ENCODE measurements at regions not wholly inside any gene's neighbourhood (a gene's known extent, or its start where the extent isn't known, plus 50 kb on each side); places are given as distances from the start of the nearest gene placed in this dataset.
"Not testable (repeated sequence)": the region's sequence is repeated elsewhere in the genome, so short reads cannot be mapped to it uniquely, and the experiment has no call there.

- DNase-seq (ENCODE audit: low read depth in 2 of 2), result peak; percentile 81 to 82
Measured at GRCh38 chr20:12113468-12114371, 196.0 kb downstream of the BTBD3 start.

GRCh38 chr20:12129114-12129513, 211.4 kb downstream of the BTBD3 start:
- not testable (repeated sequence) for DNase-seq (ENCODE audit: low read depth in 2 of 2)

- DNase-seq (ENCODE audit: low read depth in 2 of 2), result not testable (repeated sequence)
Measured at GRCh38 chr20:12129532-12129931, 211.8 kb downstream of the BTBD3 start.

- DNase-seq (ENCODE audit: low read depth in 2 of 2), result no peak
Measured at GRCh38 chr20:12130781-12131180, 213.1 kb downstream of the BTBD3 start.

- DNase-seq (ENCODE audit: low read depth in 2 of 2), result no peak
Measured at GRCh38 chr20:12133553-12133952, 215.9 kb downstream of the BTBD3 start.

- DNase-seq (ENCODE audit: low read depth in 2 of 2), result peak; percentile 27 to 29
Measured at GRCh38 chr20:12145951-12146350, 228.3 kb downstream of the BTBD3 start.

- DNase-seq (ENCODE audit: low read depth in 2 of 2), result peak in 1 of 2 experiments; percentile 21
Measured at GRCh38 chr20:12152996-12153395, 235.3 kb downstream of the BTBD3 start.

- DNase-seq (ENCODE audit: low read depth in 2 of 2), result no peak
Measured at GRCh38 chr20:12153628-12154027, 235.9 kb downstream of the BTBD3 start.

GRCh38 chr20:12156252-12156651, 238.6 kb downstream of the BTBD3 start:
- DNase-seq (ENCODE audit: low read depth in 2 of 2), result no peak

GRCh38 chr20:12159261-12159660, 241.6 kb downstream of the BTBD3 start:
- DNase-seq (ENCODE audit: low read depth in 2 of 2), result peak; percentile 27 to 40

GRCh38 chr20:12161734-12162133, 244.0 kb downstream of the BTBD3 start:
- DNase-seq (ENCODE audit: low read depth in 2 of 2), result no peak

GRCh38 chr20:12166053-12166717, 248.5 kb downstream of the BTBD3 start:
- DNase-seq (ENCODE audit: low read depth in 2 of 2), result peak; percentile 90

- DNase-seq (ENCODE audit: low read depth in 2 of 2), result no peak
Measured at GRCh38 chr20:12170406-12170805, 252.7 kb downstream of the BTBD3 start.

- DNase-seq (ENCODE audit: low read depth in 2 of 2), result peak; percentile 83
Measured at GRCh38 chr20:12171923-12172524, 254.3 kb downstream of the BTBD3 start.

GRCh38 chr20:12173347-12174012, 255.8 kb downstream of the BTBD3 start:
- DNase-seq (ENCODE audit: low read depth in 2 of 2), result no peak

GRCh38 chr20:12175538-12175937, 257.8 kb downstream of the BTBD3 start:
- no peak for DNase-seq (ENCODE audit: low read depth in 2 of 2)

- DNase-seq (ENCODE audit: low read depth in 2 of 2), result no peak
Measured at GRCh38 chr20:12177657-12178293, 260.1 kb downstream of the BTBD3 start.

- no peak for DNase-seq (ENCODE audit: low read depth in 2 of 2)
Measured at GRCh38 chr20:12179692-12180091, 262.0 kb downstream of the BTBD3 start.

- no peak for DNase-seq (ENCODE audit: low read depth in 2 of 2)
Measured at GRCh38 chr20:12180107-12180661, 262.5 kb downstream of the BTBD3 start.

- no peak for DNase-seq (ENCODE audit: low read depth in 2 of 2)
Measured at GRCh38 chr20:12198281-12198680, 280.6 kb downstream of the BTBD3 start.

- DNase-seq (ENCODE audit: low read depth in 2 of 2), result no peak
Measured at GRCh38 chr20:12199703-12200102, 282.0 kb downstream of the BTBD3 start.
